ENCODE measurements at regions not wholly inside any gene's neighbourhood (a gene's known extent, or its start where the extent isn't known, plus 50 kb on each side); places are given as distances from the start of the nearest gene placed in this dataset.

DNA sequence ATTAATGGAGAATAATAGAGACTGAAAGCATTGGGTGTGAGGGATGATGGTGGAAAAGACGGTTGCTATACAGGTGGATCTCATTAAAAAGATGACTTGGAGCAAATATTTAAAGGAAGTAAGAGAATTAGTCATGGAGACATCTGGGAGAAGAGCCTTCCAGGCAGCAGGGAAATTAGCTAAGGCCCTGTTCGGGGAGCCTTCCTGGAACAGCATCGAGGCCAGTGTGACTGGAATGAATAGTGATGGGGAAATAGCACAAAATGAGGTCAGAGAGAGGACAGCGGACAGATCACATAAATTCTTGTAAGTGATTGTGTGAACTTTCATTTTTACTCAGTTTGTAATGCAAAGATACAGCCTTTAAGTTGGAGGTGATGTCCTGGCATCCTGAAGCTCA lies 842.3 kb downstream of the SLC6A15 start:
- H3F3A ChIP-seq (ENCODE audit: low read depth): no peaks in the 10 kb centered on the region
- TF ChIP-seq EZH2phosphoT487 (IDR thresholded peaks at IDR 0.05) (no peak), EZH2 (IDR thresholded peaks at IDR 0.05) (no peak)
- TF ChIP-seq, protein P1, sequence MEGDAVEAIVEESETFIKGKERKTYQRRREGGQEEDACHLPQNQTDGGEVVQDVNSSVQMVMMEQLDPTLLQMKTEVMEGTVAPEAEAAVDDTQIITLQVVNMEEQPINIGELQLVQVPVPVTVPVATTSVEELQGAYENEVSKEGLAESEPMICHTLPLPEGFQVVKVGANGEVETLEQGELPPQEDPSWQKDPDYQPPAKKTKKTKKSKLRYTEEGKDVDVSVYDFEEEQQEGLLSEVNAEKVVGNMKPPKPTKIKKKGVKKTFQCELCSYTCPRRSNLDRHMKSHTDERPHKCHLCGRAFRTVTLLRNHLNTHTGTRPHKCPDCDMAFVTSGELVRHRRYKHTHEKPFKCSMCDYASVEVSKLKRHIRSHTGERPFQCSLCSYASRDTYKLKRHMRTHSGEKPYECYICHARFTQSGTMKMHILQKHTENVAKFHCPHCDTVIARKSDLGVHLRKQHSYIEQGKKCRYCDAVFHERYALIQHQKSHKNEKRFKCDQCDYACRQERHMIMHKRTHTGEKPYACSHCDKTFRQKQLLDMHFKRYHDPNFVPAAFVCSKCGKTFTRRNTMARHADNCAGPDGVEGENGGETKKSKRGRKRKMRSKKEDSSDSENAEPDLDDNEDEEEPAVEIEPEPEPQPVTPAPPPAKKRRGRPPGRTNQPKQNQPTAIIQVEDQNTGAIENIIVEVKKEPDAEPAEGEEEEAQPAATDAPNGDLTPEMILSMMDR (IDR thresholded peaks at IDR 0.05): no peak
- H3K4me3 Mint-ChIP-seq: no peak overlapping the region
- no peak overlapping the region for H3K4me3 ChIP-seq
- H3K79me2 ChIP-seq (ENCODE audit: low read depth): no peaks in the 10 kb centered on the region
- H3K27ac Mint-ChIP-seq: no peak overlapping the region
- no peaks in the 10 kb centered on the region for H3K4me1 ChIP-seq
- H3K36me3 Mint-ChIP-seq: no peaks in the 10 kb centered on the region
- no peaks in the 10 kb centered on the region for H3K9me3 ChIP-seq (ENCODE audit: low read depth)
- no peaks in the 10 kb centered on the region for H3K27me3 Mint-ChIP-seq (ENCODE audit: insufficient read depth, low read depth)
- no peaks in the 10 kb centered on the region for H3K36me3 ChIP-seq
- H3K27ac ChIP-seq: no peak overlapping the region
- no peaks in the 10 kb centered on the region for H3K4me1 Mint-ChIP-seq
- H3K9ac ChIP-seq: no peak overlapping the region
- no peak for DNase-seq (ENCODE audit: low spot score)
- no peak overlapping the region for H2AFZ ChIP-seq (replicated peaks)
- no peaks in the 10 kb centered on the region for H3K9me3 Mint-ChIP-seq
- no peaks in the 10 kb centered on the region for H4K20me1 ChIP-seq (ENCODE audit: low read depth)
- H3K27me3 ChIP-seq: no peaks in the 10 kb centered on the region
- no peak overlapping the region for H3K4me2 ChIP-seq

DNA sequence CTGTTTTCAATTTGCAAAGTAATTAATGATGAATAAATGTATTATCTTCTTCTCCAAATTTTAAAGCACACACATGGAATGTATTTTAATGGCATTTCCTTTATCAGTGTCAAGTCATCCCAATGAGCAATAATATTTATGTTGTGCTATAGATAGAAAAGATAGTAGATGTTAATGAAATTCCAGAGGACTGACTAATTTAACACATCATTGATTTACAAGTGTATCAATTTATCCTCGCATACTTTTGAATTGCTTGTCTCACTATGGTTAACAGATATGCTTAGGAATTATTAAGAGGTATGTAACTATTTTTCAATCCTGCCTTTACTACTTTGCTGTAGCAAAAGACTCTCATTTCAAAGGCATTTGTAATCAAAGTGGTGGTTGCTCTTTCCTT lies 842.9 kb downstream of the SLC6A15 start:
- no peak overlapping the region for H3K27ac ChIP-seq
- no peaks in the 10 kb centered on the region for H4K20me1 ChIP-seq (ENCODE audit: low read depth)
- no peak overlapping the region for H3K4me3 ChIP-seq
- Mint-ChIP-seq H3K27me3 (ENCODE audit: insufficient read depth, low read depth) (no peaks in the 10 kb centered on the region), H3K36me3 (no peaks in the 10 kb centered on the region), H3K27ac (no peak overlapping the region), H3K4me3 (no peak overlapping the region), H3K9me3 (no peaks in the 10 kb centered on the region), H3K4me1 (no peaks in the 10 kb centered on the region)
- H3F3A ChIP-seq (ENCODE audit: low read depth): no peaks in the 10 kb centered on the region
- H3K9me3 ChIP-seq (ENCODE audit: low read depth): no peaks in the 10 kb centered on the region
- H3K4me2 ChIP-seq: no peak overlapping the region
- TF ChIP-seq EZH2phosphoT487 (IDR thresholded peaks at IDR 0.05) (no peak), EZH2 (IDR thresholded peaks at IDR 0.05) (no peak)
- TF ChIP-seq, protein P1 (IDR thresholded peaks at IDR 0.05): no peak
- no peaks in the 10 kb centered on the region for H3K36me3 ChIP-seq
- DNase-seq (ENCODE audit: low spot score): no peak
- no peaks in the 10 kb centered on the region for H3K4me1 ChIP-seq
- no peaks in the 10 kb centered on the region for H3K27me3 ChIP-seq
- no peak overlapping the region for H3K9ac ChIP-seq
- no peak overlapping the region for H2AFZ ChIP-seq (replicated peaks)
- H3K79me2 ChIP-seq (ENCODE audit: low read depth): no peaks in the 10 kb centered on the region

DNA sequence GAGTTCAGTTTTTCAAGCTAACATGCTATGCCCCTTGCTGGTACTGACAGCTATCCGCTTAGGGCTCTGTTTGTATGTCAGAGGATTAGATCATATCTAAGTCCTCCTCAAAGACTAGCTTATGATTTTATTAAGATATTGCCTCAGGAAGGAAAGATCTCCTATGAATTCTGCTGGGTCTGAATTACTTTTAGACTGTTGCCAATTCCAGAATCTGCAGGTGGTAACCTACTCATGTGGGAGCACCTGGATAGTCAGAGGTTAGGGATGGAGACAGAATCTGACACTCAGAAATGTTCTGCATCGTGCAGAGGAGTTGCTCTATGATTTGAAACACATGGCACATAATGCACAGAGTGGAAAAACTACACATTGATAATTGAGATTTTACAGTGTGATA lies 843.4 kb downstream of the SLC6A15 start:
- H3K4me3 Mint-ChIP-seq: no peak overlapping the region
- H3K27me3 Mint-ChIP-seq (ENCODE audit: insufficient read depth, low read depth): no peaks in the 10 kb centered on the region

More for the DNA sequence above, 843.4 kb downstream of the SLC6A15 start:
- no peak overlapping the region for H3K4me3 ChIP-seq
- Mint-ChIP-seq H3K27ac (no peak overlapping the region), H3K36me3 (no peaks in the 10 kb centered on the region), H3K4me1 (no peaks in the 10 kb centered on the region), H3K9me3 (no peaks in the 10 kb centered on the region)
- no peaks in the 10 kb centered on the region for H3K79me2 ChIP-seq (ENCODE audit: low read depth)
- H3K27me3 ChIP-seq: no peaks in the 10 kb centered on the region
- TF ChIP-seq EZH2 (IDR thresholded peaks at IDR 0.05) (no peak), EZH2phosphoT487 (IDR thresholded peaks at IDR 0.05) (no peak)
- TF ChIP-seq, protein P1 (IDR thresholded peaks at IDR 0.05): no peak
- H3K4me2 ChIP-seq: no peak overlapping the region
- H3F3A ChIP-seq (ENCODE audit: low read depth): no peaks in the 10 kb centered on the region
- DNase-seq (ENCODE audit: low spot score): no peak
- H3K4me1 ChIP-seq: no peaks in the 10 kb centered on the region
- H3K9ac ChIP-seq: no peak overlapping the region
- no peaks in the 10 kb centered on the region for H4K20me1 ChIP-seq (ENCODE audit: low read depth)
- no peak overlapping the region for H2AFZ ChIP-seq (replicated peaks)
- no peaks in the 10 kb centered on the region for H3K9me3 ChIP-seq (ENCODE audit: low read depth)
- H3K36me3 ChIP-seq: no peaks in the 10 kb centered on the region
- H3K27ac ChIP-seq: no peak overlapping the region

Measured in neural progenitor cell (in vitro differentiated cells).